IMR-90 (cell line): ENCODE measurements at regions not wholly inside any gene's neighbourhood (a gene's known extent, or its start where the extent isn't known, plus 50 kb on each side); places are given as distances from the start of the nearest gene placed in this dataset.

Experiments used
- ATAC-seq: fragments of 200-7000 bp; cut with Tn5 transposase; 2 replicates; pipeline ENCODE4 v1.9.1; 2020; ENCODE audit warnings: low read depth, mild to moderate bottlenecking, moderate library complexity
- BruUV-seq: library from RNA; stranded (reverse); fragments of 400-500 nt; replicated peaks from 2 replicates; lab custom pipeline; 2021; lab: Mats Ljungman, UMichigan
- CTCF ChIA-PET: fragments of 300-600 bp; formaldehyde crosslinking; extraction: SDS; loops from one replicate; lab custom pipeline; 2021; ENCODE audit warnings: antibody characterized with exemption; lab: Yijun Ruan, JAX
- POLR2A ChIA-PET: fragments of 300-600 bp; sonication (Branson Sonifier 250); formaldehyde crosslinking; loops from one replicate; lab custom pipeline; 2022; ENCODE audit warnings: antibody characterized with exemption; ENCODE audit not compliant: unreplicated experiment; lab: Charles Lee
- DNase-seq: peaks from one replicate; pipeline ENCODE4 v3.0.0; 2013
- H2AFZ ChIP-seq: replicated peaks from 2 replicates; pipeline ENCODE3; 2013; ENCODE audit warnings: low read length, mild to moderate bottlenecking; ENCODE audit not compliant: poor library complexity
- H2AK5ac ChIP-seq: 2 replicates; pipeline ENCODE4 v1.6.1; 2013; ENCODE audit warnings: low read depth, low read length, inconsistent platforms
- H2AK9ac ChIP-seq: replicated peaks from 2 replicates; pipeline ENCODE3; 2013; ENCODE audit warnings: mild to moderate bottlenecking, low read depth, low read length, moderate library complexity; ENCODE audit not compliant: poor library complexity
- H2BK120ac ChIP-seq: 2 replicates; pipeline ENCODE4 v1.6.1; 2013; ENCODE audit warnings: low read depth, low read length, inconsistent platforms
- H2BK15ac ChIP-seq: 3 replicates; pipeline ENCODE4 v1.6.1; 2013; ENCODE audit warnings: low read depth, low read length, inconsistent platforms
- H2BK20ac ChIP-seq: 2 replicates; pipeline ENCODE4 v1.6.1; 2013; ENCODE audit warnings: low read depth, mild to moderate bottlenecking, inconsistent platforms, low read length, moderate library complexity
- H2BK5ac ChIP-seq: 2 replicates; pipeline ENCODE4 v1.6.1; 2013; ENCODE audit warnings: mild to moderate bottlenecking, low read depth, low read length, inconsistent platforms; ENCODE audit not compliant: poor library complexity, severe bottlenecking
- H3K14ac ChIP-seq: replicated peaks from 2 replicates; pipeline ENCODE4 v1.6.1; 2013; ENCODE audit warnings: low read depth, low read length, inconsistent platforms
- H3K18ac ChIP-seq: 2 replicates; pipeline ENCODE4 v1.6.1; 2013; ENCODE audit warnings: low read depth, low read length, control low read depth
- H3K23ac ChIP-seq: 2 replicates; pipeline ENCODE4 v1.6.1; 2013; ENCODE audit warnings: low read depth, low read length, inconsistent platforms
- H3K27ac ChIP-seq: 2 replicates; pipeline ENCODE4 v1.5.1; 2013; ENCODE audit warnings: mild to moderate bottlenecking, control low read depth, low read length; ENCODE audit not compliant: insufficient read depth
- H3K27me3 ChIP-seq: 2 replicates; pipeline ENCODE4 v1.6.1; 2013; ENCODE audit warnings: low read length; ENCODE audit not compliant: control insufficient read depth, insufficient read depth
- H3K36me3 ChIP-seq: 2 replicates; pipeline ENCODE4 v1.6.1; 2013; ENCODE audit warnings: low read length, mixed read lengths; ENCODE audit not compliant: control insufficient read depth, insufficient read depth
- H3K4ac ChIP-seq: 2 replicates; pipeline ENCODE4 v1.6.1; 2013; ENCODE audit warnings: low read depth, low read length, inconsistent platforms
- H3K4me1 ChIP-seq: 2 replicates; pipeline ENCODE4 v1.6.1; 2013; ENCODE audit warnings: low read length, mixed read lengths; ENCODE audit not compliant: control insufficient read depth, insufficient read depth
- H3K4me2 ChIP-seq: 2 replicates; pipeline ENCODE4 v1.6.1; 2013; ENCODE audit warnings: low read depth, mild to moderate bottlenecking, control low read depth, low read length, moderate library complexity
- H3K4me3 ChIP-seq: 2 replicates; pipeline ENCODE4 v1.5.1; 2013; ENCODE audit warnings: low read depth, mild to moderate bottlenecking, control low read depth, low read length, moderate library complexity; ENCODE audit not compliant: insufficient read depth
- H3K56ac ChIP-seq: 2 replicates; pipeline ENCODE4 v1.6.1; 2013; ENCODE audit warnings: low read length, inconsistent platforms; ENCODE audit not compliant: insufficient read depth; ENCODE audit errors: extremely low read depth
- H3K79me1 ChIP-seq, 2 experiments: 2 replicates each; pipeline ENCODE4 v1.6.1; 2013; ENCODE audit warnings: low read length in 2 of 2, inconsistent platforms in 1 of 2, low read depth in 1 of 2
- H3K9ac ChIP-seq: 2 replicates; pipeline ENCODE4 v1.6.1; 2013; ENCODE audit warnings: low read depth, low read length, control low read depth
- H3K9me1 ChIP-seq: 2 replicates; pipeline ENCODE4 v1.6.1; 2013; ENCODE audit warnings: low read length, inconsistent platforms; ENCODE audit not compliant: insufficient read depth
- H3K9me3 ChIP-seq: 2 replicates; pipeline ENCODE4 v1.6.1; 2013; ENCODE audit warnings: low read length; ENCODE audit not compliant: control insufficient read depth, insufficient read depth
- H4K20me1 ChIP-seq: 2 replicates; pipeline ENCODE4 v1.6.1; 2013; ENCODE audit warnings: low read length, inconsistent platforms; ENCODE audit not compliant: insufficient read depth
- H4K5ac ChIP-seq: 2 replicates; pipeline ENCODE4 v1.6.1; 2013; ENCODE audit warnings: mild to moderate bottlenecking, low read depth, low read length, control low read depth
- H4K8ac ChIP-seq, 2 experiments: 2 replicates each; pipeline ENCODE4 v1.6.1; 2013; ENCODE audit warnings: low read depth in 2 of 2, low read length in 2 of 2, control low read depth in 1 of 2, inconsistent platforms in 1 of 2
- H4K91ac ChIP-seq: 2 replicates; pipeline ENCODE4 v1.6.1; 2013; ENCODE audit warnings: low read depth, low read length, inconsistent platforms; ENCODE audit not compliant: insufficient read depth
- BHLHE40 ChIP-seq: fragments of 150-350 bp; IDR thresholded peaks from 2 replicates; pipeline ENCODE4 v1.6.1; 2016; ENCODE audit warnings: mild to moderate bottlenecking, low read depth, low read length
- CEBPB ChIP-seq: IDR thresholded peaks from 2 replicates; pipeline ENCODE4 v1.6.1; 2012; ENCODE audit warnings: low read depth, low read length, improper control_type of control experiment
- CHD1 ChIP-seq: IDR thresholded peaks from 2 replicates; pipeline ENCODE4 v1.6.1; 2012; ENCODE audit warnings: low read depth, low read length, improper control_type of control experiment
- FOS ChIP-seq: fragments of 150-350 bp; IDR thresholded peaks from 2 replicates; pipeline ENCODE4 v1.6.1; 2016; ENCODE audit warnings: low read depth, low read length
- MAFK ChIP-seq: IDR thresholded peaks from 2 replicates; pipeline ENCODE4 v1.6.1; 2012; ENCODE audit warnings: low read depth, low read length, improper control_type of control experiment
- MAZ ChIP-seq: IDR thresholded peaks from 2 replicates; pipeline ENCODE4 v1.6.1; 2012; ENCODE audit warnings: low read depth, mild to moderate bottlenecking, low read length, improper control_type of control experiment, moderate library complexity, borderline replicate concordance
- MXI1 ChIP-seq: IDR thresholded peaks from 2 replicates; pipeline ENCODE4 v1.6.1; 2012; ENCODE audit warnings: low read depth, mild to moderate bottlenecking, low read length, moderate library complexity, borderline replicate concordance
- NFE2L2 ChIP-seq: fragments of 150-350 bp; IDR thresholded peaks from 2 replicates; pipeline ENCODE4 v1.6.1; 2016; ENCODE audit warnings: low read depth, mild to moderate bottlenecking, low read length
- POLR2A ChIP-seq: IDR thresholded peaks from 2 replicates; pipeline ENCODE4 v1.6.1; 2012; ENCODE audit warnings: mild to moderate bottlenecking, low read depth, low read length
- RAD21 ChIP-seq: IDR thresholded peaks from 2 replicates; pipeline ENCODE4 v1.6.1; 2012; ENCODE audit warnings: low read length, improper control_type of control experiment
- RCOR1 ChIP-seq: IDR thresholded peaks from 2 replicates; pipeline ENCODE4 v1.6.1; 2012; ENCODE audit warnings: mild to moderate bottlenecking, low read length, improper control_type of control experiment; ENCODE audit not compliant: insufficient replicate concordance
- RFX5 ChIP-seq: IDR thresholded peaks from 2 replicates; pipeline ENCODE4 v1.8.0; 2012; ENCODE audit warnings: low read depth, mild to moderate bottlenecking, low read length, moderate library complexity
- WGBS, 2 experiments: methylation state at CpG; one replicate each; pipeline versions ENCODE4 v1.1.5 to v1.1.7; 2013; ENCODE audit warnings: missing lambda C conversion rate in 2 of 2; ENCODE audit not compliant: insufficient read length in 1 of 2; ENCODE audit errors: extremely low coverage in 2 of 2; 5-methylcytosine and 5-hydroxymethylcytosine counted together
- dilution Hi-C: fragments of 300-500 bp; cut with HindIII; formaldehyde crosslinking; loops from one replicate; pipeline ENCODE4 v1.14.3; 2018; ENCODE audit warnings: low sequenced_read_pairs; ENCODE audit not compliant: unreplicated experiment
- in situ Hi-C: fragments of 300-500 bp; cut with MboI; formaldehyde crosslinking; loops from 3 replicates; pipeline ENCODE4 v1.14.3; 2019; ENCODE audit warnings: low sequenced_read_pairs, inconsistent platforms, mixed read lengths
- intact Hi-C: fragments of 100-400 bp; cut with micrococcal nuclease; formaldehyde crosslinking; loops from 2 replicates; pipeline ENCODE4 v1.10.0; 2022
- TF ChIP-seq, protein P1 (sequence below): fragments of 150-350 bp; IDR thresholded peaks from 2 replicates; pipeline ENCODE4 v1.6.1; 2016; ENCODE audit warnings: low read depth, mild to moderate bottlenecking, low read length, moderate library complexity, borderline replicate concordance
- TF ChIP-seq, protein P2 (sequence below): conservative IDR thresholded peaks from 2 replicates; pipeline ENCODE4 v1.5.1; 2012; ENCODE audit warnings: mild to moderate bottlenecking, low read depth, low read length, improper control_type of control experiment
- TF ChIP-seq, protein P3 (sequence below): fragments of 150-350 bp; IDR thresholded peaks from 2 replicates; pipeline ENCODE4 v1.6.1; 2017; ENCODE audit warnings: mild to moderate bottlenecking, antibody characterized with exemption, low read length, low read depth

DNA sequence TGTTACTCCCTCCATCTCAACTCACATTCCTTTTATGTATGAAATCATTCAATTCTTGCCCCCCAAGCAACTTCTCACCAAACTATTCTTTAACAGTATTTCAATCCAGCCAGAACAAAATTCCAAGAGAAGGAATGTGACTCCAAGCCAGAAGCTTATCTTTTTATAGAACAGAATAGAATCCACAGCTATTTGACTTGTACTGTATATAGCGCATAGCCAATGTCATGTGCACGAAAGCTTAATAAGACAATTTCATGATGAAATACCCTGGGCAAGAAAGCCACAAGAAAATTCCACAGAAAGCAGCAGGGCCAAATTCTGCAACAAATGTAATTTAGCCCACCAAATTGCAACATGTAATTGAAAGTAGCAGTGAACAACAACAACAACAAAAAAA is 127.6 kb upstream of the UBE2E2 start:
- Histone ChIP-seq H3K27ac (no peak overlapping the region), H2BK20ac (no peak overlapping the region), H2BK5ac (no peak overlapping the region), H3K56ac (no peak overlapping the region), H3K9ac (no peak overlapping the region), H4K8ac (no peak overlapping the region), H3K9me3 (no peaks in the 10 kb centered on the region), H4K91ac (no peak overlapping the region), H2AK5ac (no peak overlapping the region), H4K20me1 (no peaks in the 10 kb centered on the region), H3K18ac (no peak overlapping the region), H3K36me3 (no peaks in the 10 kb centered on the region), H3K27me3 (peaks cover 9% of the 10 kb centered on the region; the same call in 1 of the 2 replicates), H3K4me1 (no peaks in the 10 kb centered on the region), H3K4me3 (no peak overlapping the region), H3K4ac (no peak overlapping the region), H3K9me1 (no peaks in the 10 kb centered on the region), H4K5ac (no peak overlapping the region), H3K79me1 (no peaks in the 10 kb centered on the region), H3K23ac (no peak overlapping the region), H3K14ac (no peak overlapping the region), H2AFZ (no peak overlapping the region), H2BK120ac (no peak overlapping the region), H2BK15ac (no peak overlapping the region), H2AK9ac (no peak overlapping the region), H3K4me2 (no peak overlapping the region)
- no TSS peak for BruUV-seq
- in situ Hi-C loops (no loop called here), dilution Hi-C loops (no loop called here), intact Hi-C loops (no loop called here)
- TF ChIP-seq CEBPB (no peak), CHD1 (no peak), BHLHE40 (no peak), FOS (no peak), RCOR1 (no peak), RFX5 (no peak), RAD21 (no peak), MAZ (no peak), NFE2L2 (no peak), MAFK (no peak), POLR2A (no peak), MXI1 (no peak)
- TF ChIP-seq, protein P1, sequence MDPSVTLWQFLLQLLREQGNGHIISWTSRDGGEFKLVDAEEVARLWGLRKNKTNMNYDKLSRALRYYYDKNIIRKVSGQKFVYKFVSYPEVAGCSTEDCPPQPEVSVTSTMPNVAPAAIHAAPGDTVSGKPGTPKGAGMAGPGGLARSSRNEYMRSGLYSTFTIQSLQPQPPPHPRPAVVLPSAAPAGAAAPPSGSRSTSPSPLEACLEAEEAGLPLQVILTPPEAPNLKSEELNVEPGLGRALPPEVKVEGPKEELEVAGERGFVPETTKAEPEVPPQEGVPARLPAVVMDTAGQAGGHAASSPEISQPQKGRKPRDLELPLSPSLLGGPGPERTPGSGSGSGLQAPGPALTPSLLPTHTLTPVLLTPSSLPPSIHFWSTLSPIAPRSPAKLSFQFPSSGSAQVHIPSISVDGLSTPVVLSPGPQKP: no peak
- TF ChIP-seq, protein P2, sequence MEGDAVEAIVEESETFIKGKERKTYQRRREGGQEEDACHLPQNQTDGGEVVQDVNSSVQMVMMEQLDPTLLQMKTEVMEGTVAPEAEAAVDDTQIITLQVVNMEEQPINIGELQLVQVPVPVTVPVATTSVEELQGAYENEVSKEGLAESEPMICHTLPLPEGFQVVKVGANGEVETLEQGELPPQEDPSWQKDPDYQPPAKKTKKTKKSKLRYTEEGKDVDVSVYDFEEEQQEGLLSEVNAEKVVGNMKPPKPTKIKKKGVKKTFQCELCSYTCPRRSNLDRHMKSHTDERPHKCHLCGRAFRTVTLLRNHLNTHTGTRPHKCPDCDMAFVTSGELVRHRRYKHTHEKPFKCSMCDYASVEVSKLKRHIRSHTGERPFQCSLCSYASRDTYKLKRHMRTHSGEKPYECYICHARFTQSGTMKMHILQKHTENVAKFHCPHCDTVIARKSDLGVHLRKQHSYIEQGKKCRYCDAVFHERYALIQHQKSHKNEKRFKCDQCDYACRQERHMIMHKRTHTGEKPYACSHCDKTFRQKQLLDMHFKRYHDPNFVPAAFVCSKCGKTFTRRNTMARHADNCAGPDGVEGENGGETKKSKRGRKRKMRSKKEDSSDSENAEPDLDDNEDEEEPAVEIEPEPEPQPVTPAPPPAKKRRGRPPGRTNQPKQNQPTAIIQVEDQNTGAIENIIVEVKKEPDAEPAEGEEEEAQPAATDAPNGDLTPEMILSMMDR: no peak
- TF ChIP-seq, protein P3, sequence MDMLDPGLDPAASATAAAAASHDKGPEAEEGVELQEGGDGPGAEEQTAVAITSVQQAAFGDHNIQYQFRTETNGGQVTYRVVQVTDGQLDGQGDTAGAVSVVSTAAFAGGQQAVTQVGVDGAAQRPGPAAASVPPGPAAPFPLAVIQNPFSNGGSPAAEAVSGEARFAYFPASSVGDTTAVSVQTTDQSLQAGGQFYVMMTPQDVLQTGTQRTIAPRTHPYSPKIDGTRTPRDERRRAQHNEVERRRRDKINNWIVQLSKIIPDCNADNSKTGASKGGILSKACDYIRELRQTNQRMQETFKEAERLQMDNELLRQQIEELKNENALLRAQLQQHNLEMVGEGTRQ: no peak
- ChIA-PET CTCF (interaction anchor here (0.6 kb wide), 1 partner anchor 670 kb away, joined by 5 read pairs; no protein-coding TSS in a partner anchor), POLR2A (no interaction called here)
- DNase-seq (peak; percentile 8), ATAC-seq (no peak; the same call in 1 of the 2 replicates)
- WGBS, 2 experiments: no CpG with 5 or more reads among the region's 2 CpGs
